GM18508 (cell line): ENCODE measurements at regions not wholly inside any gene's neighbourhood (a gene's known extent, or its start where the extent isn't known, plus 50 kb on each side); places are given as distances from the start of the nearest gene placed in this dataset.
A peak's percentile ranks its signal among the peaks of the same experiment; 100 is the strongest.
"Not testable (repeated sequence)": the region's sequence is repeated elsewhere in the genome, so short reads cannot be mapped to it uniquely, and the experiment has no call there.

ENCODE experiments used
- ATAC-seq: cut with Tn5 transposase; IDR thresholded peaks from one replicate; pipeline ENCODE4 v1.9.1; 2021; ENCODE audit warnings: moderate number of reproducible peaks; ENCODE audit not compliant: insufficient read depth, unreplicated experiment

DNA sequence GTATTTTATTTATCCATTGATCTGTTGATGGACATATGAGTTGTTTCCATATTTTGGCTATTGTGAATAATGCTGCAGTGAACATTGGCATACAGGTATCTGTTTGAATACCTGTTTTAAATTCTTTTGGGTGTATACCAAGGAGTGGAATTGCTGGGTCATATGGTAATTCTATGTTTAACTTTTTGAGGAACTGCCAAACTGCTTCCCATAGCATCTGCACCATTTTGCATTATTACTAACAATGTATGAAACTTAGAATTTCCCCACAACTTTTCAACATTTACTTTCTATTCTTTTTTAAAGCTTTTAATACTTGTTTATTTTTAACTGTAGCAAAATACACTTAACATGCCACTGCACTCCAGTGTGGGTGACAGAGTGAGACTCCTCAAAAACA is 57.0 kb upstream of the MSN start:
- ATAC-seq: no peak

GRCh38 chrX:65610040-65610439 is 57.4 kb upstream of the MSN start:
- ATAC-seq: no peak

DNA sequence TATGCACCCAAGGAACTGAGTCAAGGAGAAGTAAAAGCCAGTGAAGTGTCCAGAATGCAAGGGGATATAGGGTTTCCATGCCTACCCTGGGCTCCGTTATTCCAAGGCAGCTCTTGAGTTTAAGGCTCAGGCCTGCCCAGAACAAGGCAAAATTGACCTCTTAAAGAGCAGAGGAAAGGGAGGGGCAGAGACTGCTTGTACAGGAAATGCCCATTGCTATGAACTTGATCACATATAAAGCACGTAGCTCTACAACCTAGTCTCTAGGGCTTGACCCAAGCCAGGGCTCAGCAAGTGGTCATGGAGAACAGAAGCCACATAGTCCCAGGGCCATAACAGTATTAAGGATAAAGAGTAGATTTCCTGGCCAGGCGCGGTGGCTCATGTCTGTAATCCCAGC is 58.2 kb upstream of the MSN start:
- ATAC-seq: no peak

- ATAC-seq: no peak
Observed at GRCh38 chrX:65608026-65608425, 59.4 kb upstream of the MSN start.

DNA sequence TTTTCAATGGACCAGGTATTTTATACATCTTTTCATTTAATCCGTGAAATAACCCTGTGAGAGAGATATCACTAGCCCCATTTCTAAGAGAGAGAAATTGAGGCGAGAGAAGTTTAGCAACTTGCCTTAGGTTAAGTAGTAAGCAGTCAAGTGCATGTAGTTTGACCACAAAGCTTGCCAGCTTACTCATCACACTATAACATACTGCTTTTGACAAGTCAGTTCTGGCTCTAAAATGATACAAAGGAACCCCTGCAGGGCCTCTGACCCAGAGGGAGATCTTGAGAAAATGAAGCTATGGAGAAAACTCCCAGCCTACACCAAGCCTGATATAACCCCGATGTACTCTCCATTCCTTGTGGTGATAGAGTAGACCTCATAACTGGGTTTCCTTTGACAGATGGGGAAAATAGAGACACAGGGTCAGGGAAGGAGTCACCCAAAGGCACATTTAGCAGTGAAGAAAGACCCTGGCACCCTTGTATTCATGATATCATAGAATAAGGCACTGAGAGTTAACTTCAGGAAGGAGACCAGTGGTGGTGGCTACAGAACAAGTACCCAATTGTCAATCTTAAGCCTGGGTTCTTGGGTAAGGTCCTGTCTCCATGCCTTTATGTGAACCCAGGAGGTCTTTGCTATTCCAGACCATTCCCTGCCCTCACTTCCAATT is 60.2 kb upstream of the MSN start:
- ATAC-seq: peak; percentile 82

GRCh38 chrX:65602221-65602560 is 65.3 kb upstream of the MSN start:
- ATAC-seq: no peak

- ATAC-seq: no peak
Observed at GRCh38 chrX:65601530-65602220, 65.8 kb upstream of the MSN start.

- no peak for ATAC-seq
Observed at GRCh38 chrX:65601126-65601525, 66.3 kb upstream of the MSN start.

- ATAC-seq: no peak
Observed at GRCh38 chrX:65600106-65600505, 65.5 kb upstream of the LAS1L start.

GRCh38 chrX:65598559-65599147 is 64.1 kb upstream of the LAS1L start:
- no peak for ATAC-seq

- ATAC-seq: peak; percentile 40
Observed at GRCh38 chrX:65596270-65597034, 61.9 kb upstream of the LAS1L start.

GRCh38 chrX:65595460-65595876 is 60.9 kb upstream of the LAS1L start:
- peak; percentile 73 for ATAC-seq

GRCh38 chrX:65591206-65591605 is 56.6 kb upstream of the LAS1L start:
- no peak for ATAC-seq

- ATAC-seq: no peak
Observed at GRCh38 chrX:65589304-65589703, 54.7 kb upstream of the LAS1L start.

GRCh38 chrX:65588795-65589194 is 54.2 kb upstream of the LAS1L start:
- no peak for ATAC-seq

- no peak for ATAC-seq
Observed at GRCh38 chrX:65587616-65588526, 53.3 kb upstream of the LAS1L start.

GRCh38 chrX:65586491-65586890 is 51.9 kb upstream of the LAS1L start:
- ATAC-seq: no peak

- not testable (repeated sequence) for ATAC-seq
Observed at GRCh38 chrX:65585226-65585625, 50.6 kb upstream of the LAS1L start.
